CD4-positive, alpha-beta T cell treated with Interleukin-6 for 4 hours (primary cell): ENCODE measurements at regions not wholly inside any gene's neighbourhood (a gene's known extent, or its start where the extent isn't known, plus 50 kb on each side); places are given as distances from the start of the nearest gene placed in this dataset.
"Not testable (repeated sequence)": the region's sequence is repeated elsewhere in the genome, so short reads cannot be mapped to it uniquely, and the experiment has no call there.

Experiments used
- DNase-seq: peaks from one replicate; pipeline ENCODE4 v3.0.0-alpha.2; 2020; ENCODE audit warnings: mixed read lengths

DNA sequence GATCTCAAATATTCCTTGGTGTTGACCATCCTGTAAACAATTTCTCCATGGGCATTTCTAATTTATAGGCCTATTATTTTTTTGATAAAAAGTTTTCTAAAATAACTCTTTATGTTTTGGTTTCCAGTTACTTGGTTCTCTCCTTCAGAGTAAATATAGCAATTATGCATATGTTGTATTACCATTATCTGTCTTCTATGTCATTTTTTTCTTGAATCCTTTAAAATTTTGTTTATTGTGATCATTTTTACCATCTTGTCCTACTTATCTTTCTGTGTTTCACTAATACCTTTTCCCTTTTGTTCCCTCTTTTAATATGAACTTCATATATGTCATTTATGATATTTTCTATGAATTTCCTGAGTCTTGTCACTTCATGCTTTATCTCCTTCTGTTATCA is 341.1 kb downstream of the PDCD6IP start:
- no peak for DNase-seq

DNA sequence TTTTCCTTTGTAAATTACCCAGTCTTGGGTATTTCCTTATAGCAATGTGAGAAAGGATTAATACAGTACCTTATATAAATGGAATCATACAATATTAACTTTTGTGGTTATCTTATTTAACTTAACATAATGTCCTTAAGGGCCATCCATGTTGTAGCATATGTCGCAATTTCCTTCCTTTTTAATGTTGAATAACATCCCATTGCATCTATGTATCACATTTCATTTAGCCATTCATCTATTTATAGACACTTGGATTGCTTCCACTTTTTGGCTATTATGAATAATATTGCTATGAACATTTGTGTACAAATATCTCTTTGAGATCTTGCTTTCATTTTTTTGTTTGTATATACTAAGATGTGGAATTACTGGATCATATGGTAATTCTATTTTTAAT is 342.2 kb downstream of the PDCD6IP start:
- no peak for DNase-seq

DNA sequence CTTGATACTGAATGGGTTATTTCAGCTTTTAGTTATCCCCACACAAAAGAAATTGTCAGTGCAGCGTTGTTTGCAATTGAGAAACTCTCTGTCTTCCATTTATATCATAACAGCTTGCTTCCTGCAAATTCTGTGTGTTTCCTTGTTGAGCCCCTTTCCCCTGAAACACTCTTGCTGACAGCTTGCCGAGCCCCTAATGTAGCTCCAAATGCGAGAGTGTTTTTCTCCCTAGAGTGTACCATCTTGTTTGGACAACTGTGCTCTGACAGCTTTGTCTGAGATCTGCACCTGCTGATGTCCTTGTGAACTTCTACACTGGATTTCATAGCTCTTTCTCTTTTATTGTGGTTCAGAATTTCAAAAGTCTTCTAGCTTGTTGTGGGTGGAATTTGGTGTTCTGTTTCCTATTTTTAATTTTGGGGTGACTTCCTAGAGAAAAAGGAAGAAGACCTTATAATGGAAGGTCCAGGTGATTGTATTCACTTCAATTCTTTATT is 343.5 kb downstream of the PDCD6IP start:
- no peak for DNase-seq

DNA sequence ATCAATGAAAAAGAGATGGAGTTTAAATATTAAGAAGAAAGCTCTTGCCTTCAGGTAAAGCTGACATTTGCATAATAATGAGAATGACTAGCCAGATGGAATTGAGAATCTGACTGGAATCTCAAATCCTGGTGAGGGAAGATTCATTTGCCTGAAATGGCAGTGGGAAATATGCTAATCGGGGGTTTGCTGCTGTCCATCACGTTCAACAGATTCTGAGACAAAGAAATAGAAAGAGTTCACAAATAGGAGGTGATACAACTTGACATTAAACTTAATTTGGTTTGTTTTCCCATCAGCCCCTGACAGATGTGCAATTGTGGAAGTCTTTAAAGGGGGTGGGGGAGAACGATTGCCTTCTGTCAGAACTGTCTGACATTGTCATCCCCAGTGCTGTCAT is 347.4 kb downstream of the PDCD6IP start:
- DNase-seq = no peak

DNA sequence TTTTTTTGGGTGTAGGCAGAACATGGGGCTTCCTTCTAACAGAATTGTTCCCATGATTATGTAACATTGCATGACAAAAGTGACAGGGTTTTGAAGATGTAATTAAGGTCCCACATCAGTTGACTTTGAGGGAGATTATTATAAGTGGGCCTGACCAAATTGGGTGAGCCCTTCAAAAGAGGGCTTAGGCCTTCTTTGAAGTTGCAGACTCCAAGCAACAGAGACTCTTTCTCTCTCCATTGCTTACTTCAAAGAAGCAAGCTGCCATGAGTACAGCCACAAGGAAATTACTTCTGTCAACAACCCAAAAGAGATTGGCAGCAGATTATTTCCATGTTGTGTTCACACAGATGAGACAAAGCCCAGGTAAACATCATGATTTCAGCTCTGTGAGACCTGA is 348.2 kb downstream of the PDCD6IP start:
- DNase-seq = no peak

DNA sequence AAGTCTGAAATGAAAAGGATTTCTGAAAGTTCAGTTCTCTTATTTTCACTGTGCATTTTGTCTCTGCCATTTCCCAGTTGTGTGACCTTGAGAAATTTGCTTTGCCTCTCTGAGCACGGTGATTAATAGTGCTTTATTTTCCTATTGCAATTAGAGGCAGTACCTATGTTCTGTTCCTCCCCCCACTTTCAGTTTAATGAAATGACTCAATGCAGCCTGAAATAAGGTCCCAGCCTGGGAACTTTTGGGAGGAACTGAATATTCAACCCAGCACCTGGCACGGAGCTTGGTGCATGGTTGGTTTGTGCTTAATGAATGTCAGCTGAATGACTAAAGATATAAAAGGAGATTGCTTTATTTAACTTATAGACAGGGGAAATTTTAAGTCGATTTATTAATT is 352.6 kb downstream of the PDCD6IP start:
- no peak for DNase-seq

DNA sequence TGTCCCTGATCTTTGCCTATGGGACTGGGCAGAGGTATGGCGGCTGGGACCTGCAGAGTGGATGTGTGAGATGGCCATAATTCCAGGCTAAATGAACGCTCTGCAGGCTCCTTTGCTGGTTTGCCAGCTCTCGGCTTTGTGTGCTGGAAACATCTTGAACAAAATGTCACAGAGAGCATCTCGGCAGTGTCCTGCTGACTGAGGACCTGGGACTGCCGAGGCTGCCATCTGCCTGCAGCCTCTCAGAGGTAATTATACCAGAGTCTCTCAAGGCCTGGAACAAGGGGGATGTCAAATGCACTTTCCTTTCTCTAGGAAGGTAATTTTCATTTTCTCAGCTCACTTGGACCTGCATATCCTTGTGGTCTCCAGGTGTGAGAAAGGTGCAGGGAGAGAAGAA is 354.2 kb downstream of the PDCD6IP start:
- no peak for DNase-seq

DNA sequence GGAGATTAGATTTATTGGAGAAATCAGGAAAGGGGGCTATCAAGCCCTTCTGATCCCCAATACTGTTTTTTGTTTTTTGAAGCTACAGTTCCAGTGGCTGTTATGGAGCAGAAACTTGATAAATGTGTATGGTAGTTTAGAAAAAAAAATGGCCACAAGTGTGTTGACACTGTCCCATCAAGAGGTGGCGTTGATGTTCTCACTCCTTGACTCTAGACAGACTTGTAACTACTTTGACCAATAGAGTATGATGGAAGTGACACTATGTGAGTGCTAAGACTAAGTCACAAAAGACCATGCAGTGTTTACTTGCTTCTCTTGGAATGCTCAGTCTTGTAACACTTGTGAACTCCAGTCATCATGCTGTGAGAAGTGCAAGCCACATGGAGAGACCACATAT is 356.7 kb downstream of the PDCD6IP start:
- no peak for DNase-seq

DNA sequence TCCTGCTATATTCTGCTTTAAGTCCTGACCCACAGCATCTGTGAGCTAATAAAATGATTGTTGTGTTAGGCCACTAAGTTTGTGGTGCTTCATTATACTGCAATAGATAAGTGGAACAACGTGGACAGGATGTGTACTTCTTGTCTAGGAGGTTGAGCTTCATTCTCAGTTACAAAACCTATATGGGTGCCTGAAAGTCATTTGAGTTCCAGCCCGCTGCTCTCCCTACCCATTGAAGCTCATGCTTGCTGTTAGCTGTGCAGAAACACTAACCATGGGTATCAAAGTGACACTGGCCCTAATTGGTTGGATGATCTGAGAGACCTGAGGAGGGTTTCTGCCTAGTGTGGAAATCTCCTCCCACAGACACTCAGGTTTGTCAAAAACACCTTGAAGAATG is 357.2 kb downstream of the PDCD6IP start:
- no peak for DNase-seq

DNA sequence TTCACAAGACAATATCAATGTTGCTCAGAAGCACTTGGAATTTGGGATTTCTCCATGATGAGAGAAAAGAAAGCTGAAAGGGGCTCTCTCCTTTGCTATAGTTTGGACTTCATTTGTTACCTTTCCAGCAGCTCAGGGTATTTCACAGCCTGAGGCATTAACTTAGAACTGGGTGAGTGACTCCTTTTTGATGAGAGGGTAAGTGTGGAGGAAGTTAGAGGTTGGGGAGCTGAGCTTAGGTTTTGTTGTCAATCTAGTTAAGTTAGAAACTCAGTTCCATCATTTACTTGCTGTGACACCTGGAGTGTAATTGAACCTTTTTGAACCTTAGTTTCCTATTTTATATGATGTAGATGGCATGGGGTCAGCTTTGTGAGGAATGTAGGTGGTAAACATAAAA is 359.1 kb downstream of the PDCD6IP start:
- no peak for DNase-seq

DNA sequence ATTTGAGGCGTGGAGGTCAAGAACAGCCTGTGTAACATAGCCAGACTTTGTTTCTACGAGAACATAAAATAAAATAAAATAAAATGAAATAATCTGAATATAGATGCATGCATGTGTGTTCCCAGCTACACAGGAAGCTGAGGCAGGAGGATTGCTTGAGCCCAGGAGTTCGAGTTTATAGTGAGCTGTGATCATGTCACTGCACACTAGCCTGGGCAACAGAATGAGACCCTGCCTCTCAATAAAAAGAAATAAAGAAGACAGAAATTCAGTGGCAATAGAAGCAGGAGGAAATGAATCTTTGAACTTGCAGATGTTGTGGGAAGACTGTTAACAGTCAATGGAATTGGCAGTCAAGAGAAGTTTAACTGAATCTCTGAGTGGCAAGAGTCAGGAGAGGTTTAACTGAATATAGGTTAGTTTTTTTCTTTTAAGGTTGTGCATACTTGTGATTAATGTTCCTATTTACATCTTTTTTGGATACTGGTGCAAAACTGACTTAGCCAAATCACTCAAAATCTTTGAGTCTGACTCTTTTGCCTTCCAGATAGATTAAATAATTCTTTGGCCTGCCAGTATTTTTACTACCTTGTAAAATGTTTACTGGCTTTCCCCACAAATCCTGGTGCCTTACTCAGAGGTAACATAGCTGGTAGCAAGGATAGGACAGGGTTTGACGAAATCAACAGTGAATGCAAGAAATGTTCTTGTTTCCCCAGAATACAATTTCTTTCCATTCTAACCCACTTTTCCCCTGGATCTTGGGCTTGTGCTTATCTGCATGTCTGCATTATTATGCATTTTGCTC is 361.4 kb downstream of the PDCD6IP start:
- DNase-seq = no peak

DNA sequence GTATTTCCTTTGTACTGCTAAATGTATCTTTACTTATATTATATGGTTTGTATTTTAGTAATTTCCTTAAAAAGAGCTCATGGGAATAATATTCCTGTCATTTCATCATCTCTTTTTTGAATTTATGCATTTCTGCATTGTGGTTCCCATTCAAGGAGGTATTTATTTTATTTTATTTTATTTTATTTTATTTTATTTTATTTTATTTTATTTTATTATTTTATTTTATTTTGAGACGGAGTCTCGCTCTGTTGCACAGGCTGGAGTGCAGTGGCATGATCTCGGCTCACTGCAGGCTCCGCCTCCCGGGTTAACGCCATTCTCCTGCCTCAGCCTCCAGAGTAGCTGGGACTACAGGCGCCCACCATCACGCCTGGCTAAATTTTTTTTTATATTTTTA is 371.2 kb downstream of the PDCD6IP start:
- not testable (repeated sequence) for DNase-seq

DNA sequence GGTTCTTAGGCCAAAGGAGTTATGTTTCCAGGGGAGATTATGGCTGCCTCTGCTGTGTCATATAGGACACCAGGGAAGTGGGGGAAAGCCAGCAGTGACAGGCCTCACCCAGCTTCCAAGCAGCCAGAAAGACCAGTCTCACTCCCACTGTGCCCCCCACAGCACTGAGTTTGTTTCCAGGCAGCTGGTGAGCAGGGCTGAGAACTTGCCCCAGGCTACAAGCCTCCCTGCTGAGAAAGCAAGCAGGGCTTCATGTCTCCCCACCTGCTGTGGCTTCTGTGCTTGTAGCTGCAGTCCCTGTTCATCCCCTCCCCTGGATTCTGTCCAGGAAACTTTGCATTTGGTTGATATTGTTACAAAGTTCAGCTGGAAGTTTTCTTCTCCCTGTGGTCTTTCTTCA is 376.3 kb downstream of the PDCD6IP start:
- no peak for DNase-seq

DNA sequence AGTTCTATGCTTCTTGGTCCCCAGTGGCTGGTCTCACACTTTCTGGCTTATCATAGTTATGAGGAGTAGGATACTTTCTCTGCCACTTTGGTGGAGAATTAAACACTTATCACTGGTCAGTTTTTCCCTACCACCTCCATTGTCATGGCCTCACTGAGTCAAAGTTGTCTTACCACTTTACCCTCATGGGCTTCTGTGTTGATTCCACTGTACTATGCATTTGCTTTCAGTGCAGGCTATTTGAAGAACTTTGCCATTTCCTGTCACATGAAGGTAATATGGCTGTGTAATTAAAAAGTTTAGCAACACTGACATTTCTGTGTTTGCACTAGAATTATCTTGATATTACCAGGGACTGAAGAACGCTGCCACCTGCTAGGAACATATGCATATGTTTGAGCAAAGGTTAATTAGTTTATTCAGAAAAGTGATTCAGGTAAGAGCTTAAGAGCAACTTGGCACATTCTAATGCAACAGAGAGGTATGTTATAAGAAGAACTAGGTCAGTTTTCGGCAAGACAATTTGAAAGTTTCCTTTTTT is 377.3 kb downstream of the PDCD6IP start:
- no peak for DNase-seq

DNA sequence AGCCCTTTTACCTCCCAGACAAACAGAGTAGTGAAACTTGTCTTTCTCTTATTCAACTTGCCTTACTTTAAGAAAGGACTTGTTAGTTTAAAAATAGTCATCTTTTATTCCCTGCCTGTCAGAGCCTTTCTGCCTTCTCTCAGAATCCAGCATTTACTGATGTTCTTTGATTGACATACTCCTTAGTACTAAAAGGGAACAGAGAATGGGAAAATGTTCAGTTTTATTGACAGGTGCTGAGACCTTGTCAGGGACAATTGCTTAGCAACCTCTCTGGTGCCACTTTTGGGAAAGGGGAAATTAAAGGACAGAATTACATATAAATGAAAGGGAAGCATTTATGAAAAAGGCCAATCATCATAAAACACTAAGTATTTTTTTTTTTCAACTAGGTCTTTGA is 378.3 kb downstream of the PDCD6IP start:
- DNase-seq = no peak

DNA sequence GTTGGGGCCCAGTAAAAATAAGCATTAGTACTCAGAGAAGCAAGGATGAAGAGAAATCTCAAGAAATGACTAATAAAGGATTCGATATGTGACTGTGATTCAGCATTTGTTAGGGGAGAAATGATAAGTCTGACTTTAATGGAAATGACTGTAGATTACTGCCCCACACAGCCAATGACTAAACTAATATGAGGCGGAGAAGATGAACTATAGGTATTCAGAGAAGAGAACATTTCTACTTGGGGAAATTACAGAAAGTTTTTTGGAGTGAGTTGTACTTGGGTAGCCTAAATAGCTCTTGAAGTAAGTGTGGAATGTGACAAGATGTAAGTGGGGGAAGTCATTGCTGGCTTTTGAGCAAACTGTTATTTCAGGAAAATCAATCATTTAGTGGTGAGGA is 380.0 kb downstream of the PDCD6IP start:
- no peak for DNase-seq

DNA sequence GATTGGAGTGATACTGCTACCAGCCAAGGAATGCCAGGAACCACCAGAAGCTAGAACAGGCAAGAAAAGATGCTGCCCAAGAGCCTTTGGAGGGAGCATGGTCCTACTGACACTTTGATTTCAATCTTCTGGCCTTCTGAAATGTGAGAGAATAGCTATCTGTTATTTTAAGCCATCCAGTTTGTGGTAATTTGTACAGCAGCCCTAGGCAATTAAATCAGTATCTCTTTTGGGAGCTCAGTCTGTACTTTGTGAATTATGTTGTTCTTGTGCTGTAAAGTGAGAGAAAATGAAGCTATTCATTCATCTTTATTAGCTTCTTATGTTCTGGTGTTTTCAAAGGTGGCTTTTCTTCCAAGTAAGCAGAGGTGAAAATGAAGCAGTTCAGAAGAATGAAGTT is 381.3 kb downstream of the PDCD6IP start:
- no peak for DNase-seq

DNA sequence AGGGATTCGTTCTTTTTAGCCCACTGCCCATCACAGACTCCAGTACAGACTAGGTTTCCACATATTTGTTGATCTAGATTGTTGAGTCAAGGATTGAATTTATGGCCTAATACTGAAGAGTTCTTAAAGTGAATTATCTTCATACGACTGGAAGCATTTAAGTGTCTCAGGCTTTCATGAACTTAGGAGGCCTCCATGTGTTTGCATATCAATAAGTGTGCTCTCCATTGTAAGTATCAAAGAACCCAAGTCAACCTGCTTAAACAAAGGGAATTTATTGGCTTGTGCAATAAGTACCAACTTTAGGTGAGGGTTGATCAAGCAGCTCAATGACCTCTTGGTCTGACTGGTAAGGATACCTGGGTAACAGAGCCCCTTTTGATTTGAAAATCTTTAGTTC is 382.1 kb downstream of the PDCD6IP start:
- DNase-seq = no peak

DNA sequence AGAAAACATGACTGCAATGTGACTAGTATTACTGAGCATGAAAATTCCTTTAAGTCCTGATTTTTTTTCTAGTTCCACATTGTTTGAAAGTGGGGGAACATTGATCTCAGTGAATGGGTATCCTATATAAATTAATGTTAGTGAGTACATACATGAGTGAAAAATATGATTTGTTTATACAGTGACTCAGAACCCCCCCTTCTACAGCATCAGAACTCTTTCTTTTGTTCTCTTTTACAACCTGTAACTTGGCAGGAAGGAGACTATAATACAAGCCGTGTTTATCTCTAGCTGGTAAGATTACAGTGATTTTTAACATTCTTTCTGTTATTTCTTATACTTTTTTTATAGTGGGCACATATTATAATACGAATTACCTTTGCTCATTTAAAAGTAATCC is 384.7 kb downstream of the PDCD6IP start:
- DNase-seq = no peak

DNA sequence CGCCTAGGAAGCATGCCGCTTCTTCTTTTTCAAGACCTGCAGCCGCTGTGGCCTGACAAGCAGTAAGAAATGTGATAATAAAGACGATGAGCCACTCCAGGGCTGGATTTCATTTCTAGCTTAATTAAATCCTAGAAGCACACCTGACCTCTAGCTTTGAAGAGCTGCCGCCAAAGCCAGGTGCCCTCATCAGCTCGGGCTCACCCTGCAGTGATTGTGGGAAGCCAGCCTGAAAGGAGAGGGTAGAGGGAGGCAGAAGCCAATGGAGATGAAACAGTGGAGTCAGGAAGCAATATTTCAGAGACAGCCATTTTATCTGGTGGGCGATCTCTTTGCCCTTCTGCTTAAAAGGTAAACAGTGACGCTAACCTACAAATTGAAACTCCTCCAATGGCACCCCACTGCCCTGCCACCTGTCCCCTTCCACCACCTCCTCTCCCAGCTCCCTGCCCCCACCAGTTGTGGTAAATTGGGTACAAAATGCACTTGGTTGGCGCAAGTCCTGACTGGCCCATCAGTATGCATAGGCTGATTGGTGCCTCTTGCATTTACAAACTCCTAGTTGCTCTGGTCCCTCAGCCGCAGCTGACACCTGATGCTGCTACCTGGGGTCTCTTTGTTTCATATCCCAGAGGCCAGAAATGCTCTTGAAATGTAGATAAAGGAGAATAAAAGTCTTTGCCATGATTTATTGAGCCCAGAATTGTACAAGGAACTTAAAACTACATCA is 385.3 kb downstream of the PDCD6IP start:
- DNase-seq = no peak

DNA sequence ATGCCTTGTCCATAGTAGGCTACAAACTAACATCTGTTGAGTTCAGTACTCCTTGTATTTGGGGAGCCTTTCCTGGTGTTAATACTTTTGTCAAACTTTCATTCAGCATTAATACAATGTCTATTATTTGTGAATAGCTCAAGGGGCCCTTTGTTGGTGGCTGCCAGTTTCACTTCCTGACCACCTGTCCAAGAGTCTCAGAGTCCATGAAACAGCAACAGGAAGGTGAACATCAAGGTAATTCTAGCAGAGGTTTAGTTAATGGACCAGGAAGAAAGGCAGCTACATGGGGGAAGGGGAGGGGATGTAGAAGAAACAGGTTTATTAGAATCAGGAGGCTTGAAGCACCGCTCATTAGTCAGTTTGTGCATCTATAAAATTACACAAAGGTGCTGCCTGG is 386.9 kb downstream of the PDCD6IP start:
- no peak for DNase-seq

DNA sequence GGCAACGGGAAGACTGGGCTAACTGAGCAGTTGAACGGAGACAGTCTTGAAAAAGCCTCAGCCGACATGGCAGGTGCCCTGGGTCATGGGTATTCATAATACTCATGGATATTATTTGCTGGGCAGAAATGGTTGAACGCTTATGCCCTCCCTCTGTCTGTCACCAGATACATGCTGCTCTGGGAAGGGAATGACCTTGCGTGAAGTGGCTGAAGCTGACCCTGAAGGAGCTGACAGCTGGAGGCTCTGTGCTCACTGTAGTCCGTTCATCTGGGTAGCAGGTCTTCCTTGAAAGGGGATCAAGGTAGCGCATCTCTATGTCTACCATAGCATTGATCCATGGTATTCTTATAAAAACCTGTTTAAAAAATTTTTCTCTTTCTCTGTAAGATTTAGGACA is 390.7 kb downstream of the PDCD6IP start:
- DNase-seq = no peak

DNA sequence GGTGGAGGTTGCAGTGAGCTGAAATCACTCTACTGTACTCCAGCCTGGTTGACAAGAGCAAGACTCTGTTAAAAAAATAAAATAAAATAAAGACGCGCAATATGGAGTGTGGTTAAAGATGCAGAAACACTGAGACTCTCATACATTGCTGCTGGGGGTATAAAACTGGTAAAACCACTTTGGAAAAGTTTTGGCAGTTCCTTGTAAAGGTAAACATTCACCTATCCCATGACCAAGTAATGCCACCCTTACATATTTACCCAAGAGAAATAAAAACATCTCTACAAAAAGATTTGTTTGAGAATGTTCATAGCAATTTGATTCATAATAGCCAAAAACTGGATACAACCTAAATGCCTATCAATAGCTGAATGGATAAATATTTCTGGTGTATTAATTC is 398.5 kb downstream of the PDCD6IP start:
- DNase-seq = no peak

DNA sequence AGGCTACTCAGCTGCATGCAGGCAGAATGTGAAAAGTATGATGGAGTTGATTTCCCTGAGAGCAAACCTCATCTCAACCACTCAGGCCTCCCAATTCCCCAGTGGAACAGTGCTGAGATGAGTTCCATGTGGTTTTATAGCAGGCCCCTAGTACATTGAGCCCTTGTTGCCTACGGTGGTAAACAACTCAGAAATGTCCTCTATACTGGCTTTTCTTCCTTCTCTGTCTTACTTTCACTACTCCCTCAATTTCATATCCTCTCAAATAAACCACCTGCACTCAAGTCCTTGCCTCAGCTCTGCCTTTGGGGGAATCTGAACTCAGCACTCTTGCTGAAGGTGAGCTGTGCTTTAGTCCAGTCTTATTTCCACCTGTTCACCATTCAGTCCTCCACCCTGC is 399.9 kb downstream of the PDCD6IP start:
- DNase-seq = no peak
